SU-DHL-6 (cell line): ENCODE measurements at regions not wholly inside any gene's neighbourhood (a gene's known extent, or its start where the extent isn't known, plus 50 kb on each side); places are given as distances from the start of the nearest gene placed in this dataset.

ENCODE experiments used
- CTCF ChIP-seq: fragments of 200-600 bp; sonication (generic); IDR thresholded peaks from one replicate; pipeline ENCODE4 v1.5.1; 2017; ENCODE audit warnings: antibody characterized with exemption, mild to moderate bottlenecking, low read length, moderate library complexity; ENCODE audit not compliant: insufficient read depth, poor library complexity, severe bottlenecking
- EZH2phosphoT487 ChIP-seq: fragments of 200-600 bp; sonication (generic), shearing (Covaris generic); conservative IDR thresholded peaks from 2 replicates; pipeline ENCODE4 v1.6.1; 2018; ENCODE audit warnings: mild to moderate bottlenecking, antibody characterized with exemption, low read length, moderate library complexity, mixed read lengths

- TF ChIP-seq CTCF (no peak), EZH2phosphoT487 (no peak)
Measured at GRCh38 chr11:116057000-116057399, 552.8 kb upstream of the CADM1 start.
